Liver (tissue), 8 donors: ENCODE measurements at regions not wholly inside any gene's neighbourhood (a gene's known extent, or its start where the extent isn't known, plus 50 kb on each side); places are given as distances from the start of the nearest gene placed in this dataset.

Source experiments
- DNase-seq: peaks from one replicate; pipeline ENCODE4 v3.0.0-alpha.2; 2017; ENCODE audit warnings: low spot score
- H3K27ac ChIP-seq, 2 donors: one replicate each; pipeline ENCODE4 v1.7.0; 2013; ENCODE audit warnings: inconsistent platforms in 2 of 2, low read length in 2 of 2, control low read depth in 1 of 2, low read depth in 1 of 2, mild to moderate bottlenecking in 1 of 2
- H3K27me3 ChIP-seq, 4 donors: one replicate each; pipeline versions ENCODE4 v1.6.1 to v1.7.0; 2013; ENCODE audit warnings: low read length in 3 of 4, inconsistent platforms in 1 of 4, mild to moderate bottlenecking in 1 of 4, moderate library complexity in 1 of 4; ENCODE audit not compliant: control insufficient read depth in 4 of 4, insufficient read depth in 4 of 4
- H3K36me3 ChIP-seq, 4 donors: one replicate each; pipeline versions ENCODE4 v1.6.1 to v1.7.0; 2013; ENCODE audit warnings: low read length in 3 of 4, mild to moderate bottlenecking in 3 of 4, low read depth in 1 of 4, moderate library complexity in 1 of 4; ENCODE audit not compliant: control insufficient read depth in 4 of 4, insufficient read depth in 3 of 4
- H3K4me1 ChIP-seq, 4 donors: one replicate each; pipeline versions ENCODE4 v1.6.1 to v1.7.0; 2013; ENCODE audit warnings: low read length in 3 of 4, mild to moderate bottlenecking in 3 of 4, moderate library complexity in 1 of 4; ENCODE audit not compliant: control insufficient read depth in 4 of 4, insufficient read depth in 4 of 4
- H3K4me3 ChIP-seq, 3 donors: one replicate each; pipeline versions ENCODE4 v1.6.1 to v1.7.0; 2013; ENCODE audit warnings: low read length in 3 of 3, control low read depth in 1 of 3, low read depth in 1 of 3, mild to moderate bottlenecking in 1 of 3
- H3K9ac ChIP-seq, 2 donors: one replicate each; pipeline ENCODE4 v1.7.0; 2013; ENCODE audit warnings: low read length in 2 of 2, mild to moderate bottlenecking in 2 of 2, moderate library complexity in 2 of 2, control low read depth in 1 of 2, low read depth in 1 of 2
- H3K9me3 ChIP-seq, 4 donors: one replicate each; pipeline versions ENCODE4 v1.6.1 to v1.7.0; 2013; ENCODE audit warnings: low read length in 3 of 4; ENCODE audit not compliant: control insufficient read depth in 4 of 4
- EGR1 ChIP-seq, 2 donors: IDR thresholded peaks; 2 replicates each; pipeline ENCODE4 v1.6.1; 2016 to 2018; ENCODE audit warnings: antibody characterized with exemption in 2 of 2, low read depth in 2 of 2
- FOXA1 ChIP-seq: IDR thresholded peaks from 2 replicates; pipeline ENCODE4 v1.6.1; 2016; ENCODE audit warnings: antibody characterized with exemption
- FOXA2 ChIP-seq: IDR thresholded peaks from 2 replicates; pipeline ENCODE4 v1.6.1; 2016; ENCODE audit warnings: antibody characterized with exemption
- GABPA ChIP-seq, 2 donors: IDR thresholded peaks in 1 of 2; conservative IDR thresholded peaks in 1 of 2; 2 replicates each; pipeline ENCODE4 v1.6.1; 2016; ENCODE audit warnings: antibody characterized with exemption in 2 of 2, mild to moderate bottlenecking in 1 of 2, moderate library complexity in 1 of 2
- HNF4A ChIP-seq, 2 donors: conservative IDR thresholded peaks; 2 replicates each; pipeline ENCODE4 v1.6.1; 2016; ENCODE audit warnings: antibody characterized with exemption in 2 of 2, mild to moderate bottlenecking in 2 of 2
- HNF4G ChIP-seq: IDR thresholded peaks from 2 replicates; pipeline ENCODE4 v1.6.1; 2016; ENCODE audit warnings: antibody characterized with exemption
- JUND ChIP-seq, 2 donors: IDR thresholded peaks; 2 replicates each; pipeline ENCODE4 v1.6.1; 2016; ENCODE audit warnings: antibody characterized with exemption in 2 of 2
- MAX ChIP-seq: IDR thresholded peaks from 2 replicates; pipeline ENCODE4 v1.6.1; 2016; ENCODE audit warnings: antibody characterized with exemption
- NR2F2 ChIP-seq: IDR thresholded peaks from 2 replicates; pipeline ENCODE4 v1.6.1; 2016; ENCODE audit warnings: antibody characterized with exemption
- RAD21 ChIP-seq, 2 donors: IDR thresholded peaks; 2 replicates each; pipeline ENCODE4 v1.6.1; 2016; ENCODE audit warnings: antibody characterized with exemption in 2 of 2, mild to moderate bottlenecking in 2 of 2
- REST ChIP-seq: IDR thresholded peaks from 2 replicates; pipeline ENCODE4 v1.6.1; 2016; ENCODE audit warnings: antibody characterized with exemption, mild to moderate bottlenecking
- RXRA ChIP-seq, 2 donors: IDR thresholded peaks; 2 replicates each; pipeline ENCODE4 v1.6.1; 2017 to 2018; ENCODE audit warnings: antibody characterized with exemption in 2 of 2, mild to moderate bottlenecking in 1 of 2
- SP1 ChIP-seq: IDR thresholded peaks from 2 replicates; pipeline ENCODE4 v1.6.1; 2018; ENCODE audit warnings: antibody characterized with exemption, mild to moderate bottlenecking
- TAF1 ChIP-seq: conservative IDR thresholded peaks from 2 replicates; pipeline ENCODE4 v1.6.1; 2016; ENCODE audit warnings: antibody characterized with exemption, mild to moderate bottlenecking
- ZBTB33 ChIP-seq: IDR thresholded peaks from 2 replicates; pipeline ENCODE4 v1.6.1; 2016; ENCODE audit warnings: antibody characterized with exemption
- WGBS: extraction: QIAGEN DNeasy Blood & Tissue Kit; methylation state at CpG from one replicate; pipeline ENCODE4 v1.1.7; 2013; 5-methylcytosine and 5-hydroxymethylcytosine counted together
- TF ChIP-seq, protein P1 (sequence below): IDR thresholded peaks from 2 replicates; pipeline ENCODE4 v1.6.1; 2016; ENCODE audit warnings: antibody characterized with exemption
- TF ChIP-seq, protein P2 (sequence below): fragments of 150-350 bp; IDR thresholded peaks from 2 replicates; pipeline ENCODE4 v1.5.1; 2017; ENCODE audit warnings: improper control_type of control experiment, low read depth, low read length; ENCODE audit not compliant: missing input control
- donor health status: healthy.
- donor health status: healthy.
- donor health status: healthy.
- donor health status: healthy.
- donor health status: healthy.

- no peak overlapping the region for H3K9ac ChIP-seq
- H3K27me3 ChIP-seq, result no peaks in the 10 kb centered on the region
- H3K27ac ChIP-seq, result no peak overlapping the region
- DNase-seq, result no peak
- no peaks in the 10 kb centered on the region for H3K4me1 ChIP-seq
- TF ChIP-seq EGR1 (IDR thresholded peaks at IDR 0.05; ENCODE audit: low read depth in 2 of 2) (no peak), SP1 (no peak), FOXA2 (no peak)
- H3K9me3 ChIP-seq, result no peaks in the 10 kb centered on the region
- no peaks in the 10 kb centered on the region for H3K36me3 ChIP-seq
- 92% methylated on average over 1 of the region's 1 CpG for WGBS
- H3K4me3 ChIP-seq, result no peak overlapping the region
Observed at GRCh38 chr2:83899271-83899670, 559.8 kb downstream of the SUCLG1 start.

DNA sequence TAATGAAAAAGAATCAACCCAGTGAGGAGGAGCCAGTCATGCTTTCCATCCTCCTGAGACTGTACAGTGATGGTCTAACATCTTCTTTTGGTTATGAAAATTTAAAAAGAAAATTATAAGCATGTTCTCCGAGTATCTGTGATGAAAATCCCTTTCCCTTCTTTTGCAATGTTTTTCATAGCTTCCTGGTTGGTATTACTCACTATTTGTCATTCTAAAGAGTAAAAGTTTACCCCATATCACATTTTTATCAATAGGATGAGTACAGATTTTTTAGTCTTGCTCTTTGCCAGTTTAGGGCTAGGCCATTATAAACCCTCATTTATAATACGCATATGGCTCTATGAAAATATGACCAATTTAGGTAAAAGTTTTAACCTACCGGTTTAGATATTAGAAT, 564.1 kb downstream of the SUCLG1 start:
- DNase-seq, result no peak
- no peak overlapping the region for H3K4me3 ChIP-seq
- H3K9me3 ChIP-seq, result no peaks in the 10 kb centered on the region
- TF ChIP-seq REST, result no peak
- no peak for TF ChIP-seq FOXA1
- TF ChIP-seq HNF4G, result no peak
- no peak for TF ChIP-seq JUND (IDR thresholded peaks at IDR 0.05)
- no peak for TF ChIP-seq RAD21 (IDR thresholded peaks at IDR 0.05)
- no peak for TF ChIP-seq GABPA (IDR thresholded peaks at IDR 0.05 in 1 of 2, conservative IDR thresholded peaks at IDR 0.05 in 1 of 2)
- no peak for TF ChIP-seq EGR1 (IDR thresholded peaks at IDR 0.05; ENCODE audit: low read depth in 2 of 2)
- TF ChIP-seq, protein P1, sequence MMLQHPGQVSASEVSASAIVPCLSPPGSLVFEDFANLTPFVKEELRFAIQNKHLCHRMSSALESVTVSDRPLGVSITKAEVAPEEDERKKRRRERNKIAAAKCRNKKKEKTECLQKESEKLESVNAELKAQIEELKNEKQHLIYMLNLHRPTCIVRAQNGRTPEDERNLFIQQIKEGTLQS, result no peak
- TF ChIP-seq SP1, result no peak
- no peak for TF ChIP-seq HNF4A (conservative IDR thresholded peaks at IDR 0.05)
- TF ChIP-seq RXRA (IDR thresholded peaks at IDR 0.05), result no peak
- TF ChIP-seq NR2F2, result no peak
- no peak for TF ChIP-seq MAX
- TF ChIP-seq ZBTB33, result no peak
- TF ChIP-seq FOXA2, result no peak
- TF ChIP-seq, protein P2, sequence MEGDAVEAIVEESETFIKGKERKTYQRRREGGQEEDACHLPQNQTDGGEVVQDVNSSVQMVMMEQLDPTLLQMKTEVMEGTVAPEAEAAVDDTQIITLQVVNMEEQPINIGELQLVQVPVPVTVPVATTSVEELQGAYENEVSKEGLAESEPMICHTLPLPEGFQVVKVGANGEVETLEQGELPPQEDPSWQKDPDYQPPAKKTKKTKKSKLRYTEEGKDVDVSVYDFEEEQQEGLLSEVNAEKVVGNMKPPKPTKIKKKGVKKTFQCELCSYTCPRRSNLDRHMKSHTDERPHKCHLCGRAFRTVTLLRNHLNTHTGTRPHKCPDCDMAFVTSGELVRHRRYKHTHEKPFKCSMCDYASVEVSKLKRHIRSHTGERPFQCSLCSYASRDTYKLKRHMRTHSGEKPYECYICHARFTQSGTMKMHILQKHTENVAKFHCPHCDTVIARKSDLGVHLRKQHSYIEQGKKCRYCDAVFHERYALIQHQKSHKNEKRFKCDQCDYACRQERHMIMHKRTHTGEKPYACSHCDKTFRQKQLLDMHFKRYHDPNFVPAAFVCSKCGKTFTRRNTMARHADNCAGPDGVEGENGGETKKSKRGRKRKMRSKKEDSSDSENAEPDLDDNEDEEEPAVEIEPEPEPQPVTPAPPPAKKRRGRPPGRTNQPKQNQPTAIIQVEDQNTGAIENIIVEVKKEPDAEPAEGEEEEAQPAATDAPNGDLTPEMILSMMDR, result no peak
- TF ChIP-seq TAF1, result no peak
- H3K36me3 ChIP-seq, result no peaks in the 10 kb centered on the region
- H3K27ac ChIP-seq, result no peak overlapping the region
- H3K4me1 ChIP-seq, result no peaks in the 10 kb centered on the region
- no peaks in the 10 kb centered on the region for H3K27me3 ChIP-seq
- no peak overlapping the region for H3K9ac ChIP-seq
- WGBS, result 89% methylated on average over 3 of the region's 3 CpGs
